SJCRH30 (cell line): ENCODE measurements at regions not wholly inside any gene's neighbourhood (a gene's known extent, or its start where the extent isn't known, plus 50 kb on each side); places are given as distances from the start of the nearest gene placed in this dataset.

Source experiments
- DNase-seq, 2 experiments: peaks; one replicate each; pipeline ENCODE4 v3.0.0-alpha.2; 2015 to 2020
- H3K27ac ChIP-seq: fragments of 250-450 bp; sonication (Bioruptor Pico); 2 replicates; pipeline ENCODE4 v1.5.1; 2020; ENCODE audit warnings: mild to moderate bottlenecking, moderate library complexity
- H3K27me3 ChIP-seq: fragments of 250-450 bp; sonication (Bioruptor Pico); 2 replicates; pipeline ENCODE4 v1.5.1; 2020; ENCODE audit warnings: mild to moderate bottlenecking, moderate library complexity
- H3K36me3 ChIP-seq: fragments of 250-450 bp; sonication (Bioruptor Pico); 2 replicates; pipeline ENCODE4 v1.5.1; 2020; ENCODE audit warnings: mild to moderate bottlenecking, moderate library complexity
- H3K4me1 ChIP-seq: fragments of 250-450 bp; sonication (Bioruptor Pico); 2 replicates; pipeline ENCODE4 v1.5.1; 2020; ENCODE audit warnings: mild to moderate bottlenecking, moderate library complexity
- H3K4me3 ChIP-seq: fragments of 250-450 bp; sonication (Bioruptor Pico); 2 replicates; pipeline ENCODE4 v1.5.1; 2020; ENCODE audit warnings: mild to moderate bottlenecking, moderate library complexity
- H3K9me3 ChIP-seq: fragments of 250-450 bp; sonication (Bioruptor Pico); replicated peaks from 2 replicates; pipeline ENCODE4 v1.5.1; 2020; ENCODE audit warnings: mild to moderate bottlenecking, moderate library complexity

DNA sequence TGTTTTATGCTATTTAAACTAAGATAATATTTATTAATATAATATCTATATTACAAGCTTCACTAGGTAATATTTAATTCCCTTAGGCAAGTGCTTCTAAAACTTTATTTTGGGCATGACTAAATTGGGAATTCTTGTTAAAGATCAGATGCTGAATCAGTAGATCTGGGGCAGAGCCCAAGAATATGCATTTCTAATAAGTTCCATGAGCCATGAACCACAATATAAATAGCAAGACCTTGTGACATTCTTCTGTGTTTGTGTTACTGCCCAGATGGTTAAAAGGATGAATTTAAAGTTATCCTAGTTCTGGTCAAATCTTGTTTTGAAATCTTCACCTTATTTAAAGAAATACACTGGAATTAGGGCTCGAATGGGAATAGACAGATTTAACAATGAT is 258.4 kb upstream of the CACNA2D1 start:
- DNase-seq: no peak
- Histone ChIP-seq H3K27ac (no peak overlapping the region), H3K27me3 (no peaks in the 10 kb centered on the region), H3K36me3 (no peaks in the 10 kb centered on the region), H3K4me1 (peaks cover 7% of the 10 kb centered on the region; the same call in 1 of the 2 replicates), H3K9me3 (0 out of 2 replicates have a peak, but pooled peaks cover 4% of the 10 kb centered on the region), H3K4me3 (no peak overlapping the region)

GRCh38 chr7:82700741-82701140 is 257.2 kb upstream of the CACNA2D1 start:
- Histone ChIP-seq H3K4me1 (peaks cover 7% of the 10 kb centered on the region; the same call in 1 of the 2 replicates), H3K27ac (no peak overlapping the region), H3K27me3 (no peaks in the 10 kb centered on the region), H3K9me3 (0 out of 2 replicates have a peak, but pooled peaks cover 4% of the 10 kb centered on the region), H3K4me3 (no peak overlapping the region), H3K36me3 (no peaks in the 10 kb centered on the region)
- DNase-seq: peak; percentile 32

- peak; percentile 31 to 35 for DNase-seq
- H3K4me1 ChIP-seq: peaks cover 7% of the 10 kb centered on the region; the same call in 1 of the 2 replicates
- no peaks in the 10 kb centered on the region for H3K27me3 ChIP-seq
- H3K4me3 ChIP-seq: no peak overlapping the region
- no peak overlapping the region for H3K27ac ChIP-seq
- no peaks in the 10 kb centered on the region for H3K36me3 ChIP-seq
- 0 out of 2 replicates have a peak, but pooled peaks cover 4% of the 10 kb centered on the region for H3K9me3 ChIP-seq
These were observed 256.2 kb upstream of the CACNA2D1 start for GRCh38 chr7:82699773-82700186.

- H3K36me3 ChIP-seq: no peaks in the 10 kb centered on the region
- DNase-seq: no peak
- H3K27ac ChIP-seq: no peak overlapping the region
- H3K9me3 ChIP-seq: 0 out of 2 replicates have a peak, but pooled peaks cover 4% of the 10 kb centered on the region
- peaks cover 7% of the 10 kb centered on the region; the same call in 1 of the 2 replicates for H3K4me1 ChIP-seq
- no peaks in the 10 kb centered on the region for H3K27me3 ChIP-seq
- H3K4me3 ChIP-seq: no peak overlapping the region
These were observed 254.3 kb upstream of the CACNA2D1 start for GRCh38 chr7:82697897-82698296.

GRCh38 chr7:82696631-82697030 is 253.1 kb upstream of the CACNA2D1 start:
- H3K36me3 ChIP-seq: no peaks in the 10 kb centered on the region
- no peak overlapping the region for H3K27ac ChIP-seq
- H3K4me1 ChIP-seq: peaks cover 7% of the 10 kb centered on the region; the same call in 1 of the 2 replicates
- H3K27me3 ChIP-seq: no peaks in the 10 kb centered on the region
- H3K4me3 ChIP-seq: no peak overlapping the region
- no peak for DNase-seq
- H3K9me3 ChIP-seq: 0 out of 2 replicates have a peak, but pooled peaks cover 4% of the 10 kb centered on the region

DNA sequence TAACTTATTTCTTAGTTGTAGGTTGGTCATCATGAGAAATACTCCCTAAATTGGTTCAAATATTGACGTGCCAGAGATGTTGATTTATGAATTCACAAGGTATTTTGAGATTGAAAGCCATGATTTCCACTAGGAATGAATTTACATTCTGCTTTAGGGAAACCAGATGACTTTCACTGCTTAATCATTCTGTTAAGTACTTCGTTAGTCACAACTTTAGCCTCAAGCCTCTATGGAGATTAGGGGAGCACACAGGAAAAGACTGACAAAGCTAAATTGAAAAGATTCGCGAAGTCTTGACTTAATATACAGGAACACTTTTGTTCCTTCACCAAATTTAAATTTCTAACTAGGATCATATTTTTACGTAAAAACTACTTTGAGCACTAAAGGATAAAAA is 250.4 kb upstream of the CACNA2D1 start:
- Histone ChIP-seq H3K36me3 (no peaks in the 10 kb centered on the region), H3K27me3 (no peaks in the 10 kb centered on the region), H3K4me3 (no peak overlapping the region), H3K9me3 (0 out of 2 replicates have a peak, but pooled peaks cover under 1% of the 10 kb centered on the region), H3K27ac (no peak overlapping the region), H3K4me1 (no peaks in the 10 kb centered on the region)
- DNase-seq: no peak

GRCh38 chr7:82690929-82691328 is 247.4 kb upstream of the CACNA2D1 start:
- peak; percentile 33 to 34 for DNase-seq
- H3K27me3 ChIP-seq: no peaks in the 10 kb centered on the region
- no peaks in the 10 kb centered on the region; the same call in 1 of the 2 replicates for H3K9me3 ChIP-seq
- H3K27ac ChIP-seq: no peak overlapping the region
- H3K4me3 ChIP-seq: no peak overlapping the region
- H3K4me1 ChIP-seq: no peaks in the 10 kb centered on the region
- H3K36me3 ChIP-seq: no peaks in the 10 kb centered on the region

- DNase-seq: no peak
- no peak overlapping the region for H3K4me3 ChIP-seq
- no peaks in the 10 kb centered on the region for H3K27me3 ChIP-seq
- no peaks in the 10 kb centered on the region for H3K4me1 ChIP-seq
- no peak overlapping the region for H3K27ac ChIP-seq
- no peaks in the 10 kb centered on the region; the same call in 1 of the 2 replicates for H3K9me3 ChIP-seq
- H3K36me3 ChIP-seq: no peaks in the 10 kb centered on the region
These were observed 241.6 kb upstream of the CACNA2D1 start for GRCh38 chr7:82685214-82685613.

GRCh38 chr7:82678716-82679115 is 235.1 kb upstream of the CACNA2D1 start:
- H3K4me1 ChIP-seq: peaks cover 16% of the 10 kb centered on the region
- no peak for DNase-seq
- H3K27me3 ChIP-seq: no peaks in the 10 kb centered on the region
- H3K36me3 ChIP-seq: no peaks in the 10 kb centered on the region
- no peaks in the 10 kb centered on the region for H3K9me3 ChIP-seq
- H3K27ac ChIP-seq: no peak overlapping the region
- no peak overlapping the region for H3K4me3 ChIP-seq

- Histone ChIP-seq H3K4me3 (no peak overlapping the region), H3K36me3 (no peaks in the 10 kb centered on the region), H3K9me3 (no peaks in the 10 kb centered on the region), H3K27me3 (no peaks in the 10 kb centered on the region), H3K27ac (no peak overlapping the region), H3K4me1 (peaks cover 16% of the 10 kb centered on the region)
- no peak for DNase-seq
These were observed 234.7 kb upstream of the CACNA2D1 start for GRCh38 chr7:82678259-82678658.

- Histone ChIP-seq H3K4me3 (no peak overlapping the region), H3K4me1 (peaks cover 16% of the 10 kb centered on the region), H3K27ac (peak overlapping the region; percentile 14; the same call in 1 of the 2 replicates), H3K27me3 (no peaks in the 10 kb centered on the region), H3K9me3 (no peaks in the 10 kb centered on the region), H3K36me3 (no peaks in the 10 kb centered on the region)
- peak; percentile 56 to 61 for DNase-seq
These were observed 233.9 kb upstream of the CACNA2D1 start for GRCh38 chr7:82677493-82677892.

GRCh38 chr7:82676777-82677463 is 233.3 kb upstream of the CACNA2D1 start:
- H3K4me3 ChIP-seq: no peak overlapping the region
- no peaks in the 10 kb centered on the region for H3K27me3 ChIP-seq
- peaks cover 16% of the 10 kb centered on the region for H3K4me1 ChIP-seq
- DNase-seq: peak; percentile 13 to 14
- no peak overlapping the region; the same call in 1 of the 2 replicates for H3K27ac ChIP-seq
- no peaks in the 10 kb centered on the region for H3K9me3 ChIP-seq
- no peaks in the 10 kb centered on the region for H3K36me3 ChIP-seq

DNA sequence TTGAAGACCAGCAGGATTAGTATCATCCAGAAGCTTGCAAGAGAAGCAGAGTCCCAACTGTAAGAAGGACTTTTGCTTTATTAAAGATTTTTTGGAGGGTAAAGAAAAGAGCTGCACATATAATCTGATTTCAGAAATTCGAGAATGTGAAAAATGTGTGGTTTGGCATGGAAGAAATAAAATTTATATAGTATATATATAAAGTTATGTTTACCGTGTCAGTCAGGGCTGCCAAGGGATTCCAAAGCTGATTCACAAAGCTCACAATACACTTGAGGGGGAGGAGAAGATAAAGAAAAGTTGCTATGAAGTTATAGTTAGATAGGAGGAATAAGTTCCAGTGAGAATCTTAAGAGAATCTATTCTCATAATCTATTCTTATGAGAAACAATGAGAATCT is 231.8 kb upstream of the CACNA2D1 start:
- Histone ChIP-seq H3K4me1 (peaks cover 16% of the 10 kb centered on the region), H3K36me3 (no peaks in the 10 kb centered on the region), H3K4me3 (no peak overlapping the region), H3K27ac (no peak overlapping the region), H3K9me3 (no peaks in the 10 kb centered on the region), H3K27me3 (no peaks in the 10 kb centered on the region)
- DNase-seq: no peak

- H3K4me1 ChIP-seq: peaks cover 16% of the 10 kb centered on the region
These were observed 230.7 kb upstream of the CACNA2D1 start for GRCh38 chr7:82674268-82674667.

GRCh38 chr7:82672078-82672477 is 228.5 kb upstream of the CACNA2D1 start:
- Histone ChIP-seq H3K27me3 (no peaks in the 10 kb centered on the region), H3K9me3 (no peaks in the 10 kb centered on the region)
- no peak for DNase-seq

More at GRCh38 chr7:82674268-82674667, 230.7 kb upstream of the CACNA2D1 start:
- H3K4me3 ChIP-seq: no peak overlapping the region
- H3K27ac ChIP-seq: no peak overlapping the region
- H3K27me3 ChIP-seq: no peaks in the 10 kb centered on the region
- no peak for DNase-seq
- no peaks in the 10 kb centered on the region for H3K9me3 ChIP-seq
- H3K36me3 ChIP-seq: no peaks in the 10 kb centered on the region

More at GRCh38 chr7:82672078-82672477, 228.5 kb upstream of the CACNA2D1 start:
- Histone ChIP-seq H3K27ac (no peak overlapping the region), H3K36me3 (no peaks in the 10 kb centered on the region), H3K4me1 (peaks cover under 1% of the 10 kb centered on the region), H3K4me3 (no peak overlapping the region)
